Caco-2 (cell line): ENCODE measurements at regions not wholly inside any gene's neighbourhood (a gene's known extent, or its start where the extent isn't known, plus 50 kb on each side); places are given as distances from the start of the nearest gene placed in this dataset.

Experiments
- BruUV-seq: library from RNA; stranded (reverse); fragments of 400-500 nt; replicated peaks from 2 replicates; lab custom pipeline; 2021; lab: Mats Ljungman, UMichigan
- CTCF ChIA-PET: fragments of 300-600 bp; sonication (Branson Sonifier 250); formaldehyde crosslinking; loops from one replicate; lab custom pipeline; 2022; ENCODE audit warnings: antibody characterized with exemption; lab: Charles Lee
- POLR2A ChIA-PET: fragments of 300-600 bp; sonication (Branson Sonifier 250); formaldehyde crosslinking; loops from one replicate; lab custom pipeline; 2022; ENCODE audit warnings: antibody characterized with exemption; lab: Charles Lee
- DNase-seq, 2 experiments: peaks; one replicate each; pipeline versions ENCODE4 v3.0.0 to v3.0.0-alpha.2; 2020 to 2022
- H3K27me3 ChIP-seq: replicated peaks from 2 replicates; pipeline ENCODE4 v1.6.0; 2011; ENCODE audit warnings: low read length; ENCODE audit not compliant: control insufficient read depth, insufficient read depth
- H3K36me3 ChIP-seq: 2 replicates; pipeline ENCODE4 v1.5.1; 2011; ENCODE audit warnings: low read length; ENCODE audit not compliant: control insufficient read depth, insufficient read depth
- H3K4me1 ChIP-seq: fragments of 250-450 bp; sonication (Bioruptor Pico); 2 replicates; pipeline ENCODE4 v1.5.1; 2020; ENCODE audit warnings: mild to moderate bottlenecking
- H3K4me3 ChIP-seq: 2 replicates; pipeline ENCODE4 v1.5.1; 2011; ENCODE audit warnings: low read depth, mild to moderate bottlenecking, control low read depth, low read length
- H3K9me3 ChIP-seq: fragments of 250-450 bp; sonication (Bioruptor Pico); 2 replicates; pipeline ENCODE4 v1.5.1; 2020; ENCODE audit warnings: mild to moderate bottlenecking, moderate library complexity
- H3K27ac Mint-ChIP-seq: one replicate; pipeline ENCODE4 v1.8.0; 2022; ENCODE audit warnings: mixed read lengths; ENCODE audit not compliant: unreplicated experiment
- H3K27me3 Mint-ChIP-seq: one replicate; pipeline ENCODE4 v1.8.0; 2022; ENCODE audit warnings: mixed read lengths; ENCODE audit not compliant: insufficient read depth, unreplicated experiment
- H3K36me3 Mint-ChIP-seq: one replicate; pipeline ENCODE4 v1.8.0; 2022; ENCODE audit warnings: mild to moderate bottlenecking, mixed read lengths; ENCODE audit not compliant: insufficient read depth, unreplicated experiment
- H3K4me1 Mint-ChIP-seq: one replicate; pipeline ENCODE4 v1.8.0; 2022; ENCODE audit warnings: low read depth, mixed read lengths; ENCODE audit not compliant: unreplicated experiment
- H3K4me3 Mint-ChIP-seq: one replicate; pipeline ENCODE4 v1.8.0; 2022; ENCODE audit warnings: mild to moderate bottlenecking, moderate library complexity, mixed read lengths; ENCODE audit not compliant: unreplicated experiment
- H3K9me3 Mint-ChIP-seq: one replicate; pipeline ENCODE4 v1.8.0; 2022; ENCODE audit warnings: mixed read lengths; ENCODE audit not compliant: unreplicated experiment
- intact Hi-C: fragments of 100-400 bp; cut with micrococcal nuclease; formaldehyde crosslinking; loops from one replicate; pipeline ENCODE4 v1.10.0; 2022; ENCODE audit not compliant: unreplicated experiment
- TF ChIP-seq, protein P1 (sequence below), 2 experiments: fragments of 200-600 bp in 1 of 2; IDR thresholded peaks; 1 replicate in 1 of 2; 2 replicates in 1 of 2; pipeline versions ENCODE4 v1.5.1 to v1.8.0; 2011 to 2022; ENCODE audit warnings: antibody characterized with exemption in 1 of 2, control low read depth in 1 of 2, inconsistent platforms in 1 of 2, low read depth in 1 of 2, low read length in 1 of 2, mild to moderate bottlenecking in 1 of 2, moderate library complexity in 1 of 2; ENCODE audit not compliant: insufficient read depth in 1 of 2, severe bottlenecking in 1 of 2, unreplicated experiment in 1 of 2

DNA sequence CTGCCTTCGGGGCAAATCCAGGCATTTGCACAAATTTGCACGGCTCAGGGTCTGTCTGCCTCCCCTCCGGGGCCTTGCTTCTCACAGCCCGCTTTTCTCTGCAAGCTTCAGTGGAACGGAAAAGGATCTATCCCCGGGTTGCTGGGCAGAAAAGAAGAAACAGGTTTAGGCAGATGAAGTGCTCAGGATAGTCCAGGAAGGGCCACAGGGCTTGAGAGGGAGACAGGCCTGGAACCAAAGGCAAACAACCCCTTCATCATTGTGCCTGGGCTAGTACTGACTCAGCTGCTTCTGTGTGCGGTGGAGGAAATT, 347.8 kb upstream of the TNP1 start:
- TF ChIP-seq, protein P1, sequence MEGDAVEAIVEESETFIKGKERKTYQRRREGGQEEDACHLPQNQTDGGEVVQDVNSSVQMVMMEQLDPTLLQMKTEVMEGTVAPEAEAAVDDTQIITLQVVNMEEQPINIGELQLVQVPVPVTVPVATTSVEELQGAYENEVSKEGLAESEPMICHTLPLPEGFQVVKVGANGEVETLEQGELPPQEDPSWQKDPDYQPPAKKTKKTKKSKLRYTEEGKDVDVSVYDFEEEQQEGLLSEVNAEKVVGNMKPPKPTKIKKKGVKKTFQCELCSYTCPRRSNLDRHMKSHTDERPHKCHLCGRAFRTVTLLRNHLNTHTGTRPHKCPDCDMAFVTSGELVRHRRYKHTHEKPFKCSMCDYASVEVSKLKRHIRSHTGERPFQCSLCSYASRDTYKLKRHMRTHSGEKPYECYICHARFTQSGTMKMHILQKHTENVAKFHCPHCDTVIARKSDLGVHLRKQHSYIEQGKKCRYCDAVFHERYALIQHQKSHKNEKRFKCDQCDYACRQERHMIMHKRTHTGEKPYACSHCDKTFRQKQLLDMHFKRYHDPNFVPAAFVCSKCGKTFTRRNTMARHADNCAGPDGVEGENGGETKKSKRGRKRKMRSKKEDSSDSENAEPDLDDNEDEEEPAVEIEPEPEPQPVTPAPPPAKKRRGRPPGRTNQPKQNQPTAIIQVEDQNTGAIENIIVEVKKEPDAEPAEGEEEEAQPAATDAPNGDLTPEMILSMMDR (IDR thresholded peaks at IDR 0.05; ENCODE audit: insufficient read depth in 1 of 2, low read depth in 1 of 2, low read length in 1 of 2, severe bottlenecking in 1 of 2, unreplicated experiment in 1 of 2), result no peak
- Mint-ChIP-seq H3K36me3 (no peaks in the 10 kb centered on the region), H3K4me3 (no peak overlapping the region), H3K27me3 (peaks cover 14% of the 10 kb centered on the region), H3K4me1 (no peaks in the 10 kb centered on the region), H3K9me3 (no peaks in the 10 kb centered on the region), H3K27ac (no peak overlapping the region)
- intact Hi-C loops, result no loop called here
- H3K4me1 ChIP-seq, result no peaks in the 10 kb centered on the region
- CTCF ChIA-PET, result no interaction called here
- BruUV-seq, result no TSS peak
- H3K27me3 ChIP-seq, result no peaks in the 10 kb centered on the region
- POLR2A ChIA-PET, result no interaction called here
- H3K4me3 ChIP-seq, result no peak overlapping the region
- H3K9me3 ChIP-seq, result no peaks in the 10 kb centered on the region
- no peak for DNase-seq
- no peaks in the 10 kb centered on the region for H3K36me3 ChIP-seq

DNA sequence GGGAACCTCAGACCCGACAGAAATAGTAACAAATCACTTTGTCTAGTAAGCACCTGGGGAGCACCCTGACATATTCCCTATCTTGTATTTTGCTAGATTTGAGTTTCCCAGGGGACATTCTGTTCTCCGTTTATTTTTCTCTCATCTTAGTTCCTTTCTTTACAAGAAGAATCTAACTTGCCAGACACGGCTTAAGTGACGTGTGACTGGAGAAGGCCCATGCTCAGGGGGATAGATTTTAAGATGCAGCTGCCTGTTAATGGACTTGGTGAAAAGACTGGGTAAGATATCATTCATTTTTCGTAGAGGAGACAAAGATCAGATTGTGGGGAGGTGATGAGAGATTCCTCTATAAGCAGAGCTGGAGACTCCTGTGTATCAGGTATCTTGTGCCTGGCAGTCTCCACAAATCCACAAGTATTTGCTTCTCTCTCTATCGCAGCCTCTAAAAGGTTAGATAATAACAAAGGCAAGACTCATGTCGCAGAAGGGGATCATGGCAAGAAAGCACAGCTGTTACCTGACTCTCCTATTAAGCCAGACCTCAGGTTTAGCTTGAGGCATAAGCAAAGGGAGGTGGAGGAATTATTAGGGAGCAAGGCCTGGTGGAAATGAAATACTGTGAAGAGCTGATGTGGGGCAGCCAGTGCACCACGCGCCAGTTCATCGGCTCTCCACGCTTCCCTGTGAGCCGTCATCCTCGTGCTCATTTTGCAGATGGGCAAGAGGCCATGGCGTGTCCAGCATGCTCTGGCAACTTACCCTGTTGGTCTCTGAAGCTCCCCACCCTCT, 347.2 kb upstream of the TNP1 start:
- Histone ChIP-seq H3K9me3 (no peaks in the 10 kb centered on the region), H3K4me1 (no peaks in the 10 kb centered on the region), H3K27me3 (no peaks in the 10 kb centered on the region), H3K36me3 (no peaks in the 10 kb centered on the region), H3K4me3 (no peak overlapping the region)
- no peaks in the 10 kb centered on the region for H3K4me1 Mint-ChIP-seq
- intact Hi-C loops, result no loop called here
- TF ChIP-seq, protein P1 (IDR thresholded peaks at IDR 0.05; ENCODE audit: insufficient read depth in 1 of 2, low read depth in 1 of 2, low read length in 1 of 2, severe bottlenecking in 1 of 2, unreplicated experiment in 1 of 2), result no peak
- H3K9me3 Mint-ChIP-seq, result no peaks in the 10 kb centered on the region
- DNase-seq, result no peak
- H3K27ac Mint-ChIP-seq, result no peak overlapping the region
- no peak overlapping the region for H3K4me3 Mint-ChIP-seq
- CTCF ChIA-PET, result no interaction called here
- H3K27me3 Mint-ChIP-seq, result peaks cover 11% of the 10 kb centered on the region
- no peaks in the 10 kb centered on the region for H3K36me3 Mint-ChIP-seq
- POLR2A ChIA-PET, result no interaction called here
- no TSS peak for BruUV-seq

DNA sequence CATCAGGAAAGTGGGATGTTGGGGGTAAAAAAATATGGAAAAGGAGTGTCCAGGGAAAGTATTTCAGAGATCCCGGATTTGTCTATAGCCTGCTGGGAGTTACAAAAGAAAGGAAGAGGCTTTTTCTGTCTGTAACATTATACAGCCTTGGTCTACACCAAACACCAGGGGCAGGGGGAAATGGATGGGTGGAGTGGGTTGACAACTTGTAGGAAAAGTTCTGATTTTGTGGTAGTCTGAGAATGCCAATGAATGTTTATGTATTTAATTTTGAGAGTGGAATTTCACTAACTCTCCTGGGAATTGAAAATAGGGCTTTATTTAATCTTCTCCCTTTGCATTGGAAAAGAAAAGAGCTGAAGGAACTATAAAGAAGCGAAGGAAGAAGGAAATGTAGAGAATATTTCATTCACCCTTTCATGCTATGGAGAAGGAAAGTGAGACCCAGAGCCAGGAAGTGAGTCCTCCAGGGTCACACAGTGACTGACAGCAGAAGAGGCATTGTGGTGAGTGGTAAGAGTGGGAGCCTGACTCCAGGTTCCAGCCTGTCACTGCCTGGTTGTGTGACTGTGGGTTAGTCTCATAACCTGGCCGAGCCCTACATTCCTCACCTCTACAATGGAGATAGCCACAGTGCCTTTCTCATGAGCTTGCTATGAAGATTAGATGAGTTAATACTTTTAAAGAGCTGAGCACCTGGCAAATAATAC, 346.3 kb upstream of the TNP1 start:
- Mint-ChIP-seq H3K27ac (no peak overlapping the region), H3K9me3 (no peaks in the 10 kb centered on the region), H3K36me3 (no peaks in the 10 kb centered on the region), H3K4me3 (no peak overlapping the region), H3K27me3 (peaks cover 12% of the 10 kb centered on the region), H3K4me1 (no peaks in the 10 kb centered on the region)
- ChIA-PET CTCF (no interaction called here), POLR2A (no interaction called here)
- no peaks in the 10 kb centered on the region for H3K4me1 ChIP-seq
- DNase-seq, result no peak
- no TSS peak for BruUV-seq
- H3K4me3 ChIP-seq, result no peak overlapping the region
- TF ChIP-seq, protein P1 (IDR thresholded peaks at IDR 0.05; ENCODE audit: insufficient read depth in 1 of 2, low read depth in 1 of 2, low read length in 1 of 2, severe bottlenecking in 1 of 2, unreplicated experiment in 1 of 2), result no peak
- H3K27me3 ChIP-seq, result no peaks in the 10 kb centered on the region
- intact Hi-C loops, result no loop called here
- H3K36me3 ChIP-seq, result no peaks in the 10 kb centered on the region
- H3K9me3 ChIP-seq, result no peaks in the 10 kb centered on the region
